NCI-H82 treated with DMSO at 0.1 percent for 48 hours (cell line): ENCODE measurements at regions not wholly inside any gene's neighbourhood (a gene's known extent, or its start where the extent isn't known, plus 50 kb on each side); places are given as distances from the start of the nearest gene placed in this dataset.

ENCODE experiments used
- DNase-seq: peaks from one replicate; lab custom pipeline; 2025; ENCODE audit not compliant: unreplicated experiment; lab: John Stamatoyannopoulos, UW

GRCh38 chr18:71919211-71919610 is 624.9 kb downstream of the CBLN2 start:
- no peak for DNase-seq

DNA sequence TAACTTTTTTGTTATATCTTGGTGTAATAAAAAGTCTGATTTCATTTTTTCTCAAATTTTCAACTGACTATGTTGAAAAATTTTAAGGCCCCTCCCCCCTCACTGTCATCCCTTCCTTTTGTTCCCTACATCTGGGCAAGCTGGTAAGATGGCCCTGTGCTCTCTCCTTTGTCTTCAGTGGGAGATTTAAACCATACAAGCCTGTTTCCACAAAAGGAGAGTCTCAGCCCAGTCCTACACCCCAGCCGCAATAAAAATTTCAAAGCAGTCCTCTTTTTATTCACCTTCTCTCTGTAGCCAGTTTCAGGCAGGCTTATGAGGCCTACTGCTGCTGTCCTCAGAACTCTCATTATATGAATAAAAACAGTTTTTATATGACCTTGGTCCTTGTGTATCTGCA is 630.5 kb downstream of the CBLN2 start:
- no peak for DNase-seq

GRCh38 chr18:71902482-71902881 is 641.7 kb downstream of the CBLN2 start:
- DNase-seq: no peak

DNA sequence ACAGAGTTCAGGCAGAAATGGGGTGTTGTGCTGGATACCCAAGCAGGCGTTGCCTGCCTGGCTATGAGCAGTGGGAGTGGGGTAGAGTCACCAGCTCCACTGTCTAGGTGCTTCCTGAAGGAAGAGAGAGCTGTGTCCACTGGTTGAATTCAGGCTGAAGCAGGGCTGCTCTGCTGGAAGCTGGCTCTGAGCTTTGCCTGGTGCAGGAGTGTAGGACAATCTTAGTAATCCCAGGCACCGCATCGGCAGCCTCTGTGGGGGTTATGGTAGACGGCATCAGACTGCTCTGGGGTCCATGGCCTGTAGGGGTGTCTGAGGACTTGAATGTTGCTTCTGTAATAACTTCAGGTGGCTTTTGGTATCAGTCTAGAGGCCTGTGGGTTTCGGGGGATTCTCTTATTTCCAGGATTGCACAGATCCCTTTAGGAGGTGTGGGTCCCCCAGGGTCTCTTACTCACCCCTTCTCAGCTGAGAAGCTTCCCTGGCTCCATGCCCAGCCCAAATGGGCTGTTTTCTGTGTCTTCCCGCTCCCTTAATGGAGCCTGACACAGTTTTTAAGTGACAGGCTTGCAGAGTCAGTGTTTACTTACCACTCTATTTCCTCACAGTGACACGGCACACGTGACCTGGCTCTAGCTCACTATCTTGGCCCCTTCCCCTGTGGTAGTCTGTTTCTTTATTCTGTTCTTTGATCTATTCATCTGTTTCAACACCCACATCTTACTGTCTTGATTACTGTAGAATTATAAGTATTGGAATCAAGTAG is 644.3 kb downstream of the CBLN2 start:
- DNase-seq: no peak

DNA sequence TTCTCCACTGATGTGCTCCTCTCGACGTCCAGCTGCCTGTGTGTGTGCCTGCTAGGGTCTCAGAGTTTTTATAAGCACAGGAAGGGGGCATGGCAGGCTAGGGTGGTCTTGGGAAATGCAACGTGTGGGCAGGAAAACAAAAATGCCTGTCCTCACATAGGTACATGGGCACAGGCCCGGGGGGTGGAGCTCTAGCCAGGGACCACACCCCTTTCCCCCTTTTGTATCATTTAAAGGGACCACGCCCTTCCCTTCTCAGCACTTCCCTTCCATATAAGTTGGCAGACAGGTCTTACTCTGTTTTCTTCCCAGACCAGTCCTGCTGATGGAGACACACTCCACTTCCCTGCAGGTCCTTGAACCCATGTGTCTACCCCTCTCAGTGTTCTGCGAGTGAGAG is 645.0 kb downstream of the CBLN2 start:
- no peak for DNase-seq

- DNase-seq: no peak
Measured at GRCh38 chr18:71887509-71887908, 656.6 kb downstream of the CBLN2 start.

DNA sequence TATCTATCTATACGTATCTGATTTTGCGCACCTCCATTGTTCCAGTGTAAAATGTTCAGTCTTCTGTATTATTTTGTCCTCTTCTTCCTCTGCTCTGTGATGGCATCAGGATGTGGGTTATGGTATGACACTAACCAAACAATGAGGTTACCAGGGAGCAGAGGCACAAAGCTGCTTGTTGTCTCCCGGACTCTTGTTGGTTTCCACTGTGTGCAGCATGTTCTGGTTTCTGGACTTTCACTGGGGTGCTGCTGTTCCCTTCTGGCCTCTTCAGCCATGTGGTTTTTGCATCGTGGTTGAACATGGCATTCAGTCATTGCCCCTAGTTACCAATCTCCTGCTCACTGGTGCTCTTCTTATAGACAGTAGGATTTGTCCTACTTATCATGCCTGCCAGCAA is 665.9 kb downstream of the CBLN2 start:
- DNase-seq: no peak

GRCh38 chr18:71873695-71874094 is 670.4 kb downstream of the CBLN2 start:
- no peak for DNase-seq

GRCh38 chr18:71865888-71866287 is 678.3 kb downstream of the CBLN2 start:
- no peak for DNase-seq

DNA sequence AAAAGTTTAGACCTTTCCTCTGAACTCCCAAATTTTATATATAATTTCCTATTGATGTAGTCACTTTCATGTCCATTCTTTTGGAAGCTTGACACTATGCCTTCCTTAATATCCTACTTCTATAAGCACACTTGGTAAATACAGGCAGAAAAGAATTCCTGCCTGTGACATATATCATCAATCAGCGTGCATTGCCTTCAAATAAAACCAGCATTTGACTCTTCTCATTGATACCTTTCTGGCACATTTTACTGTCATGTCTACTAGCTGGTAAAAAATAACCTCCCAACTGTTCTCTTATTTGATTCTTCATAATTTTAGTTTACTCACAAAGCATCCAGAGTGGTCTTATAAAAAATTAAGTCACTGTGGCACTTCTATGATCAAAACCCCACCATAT is 693.5 kb downstream of the CBLN2 start:
- no peak for DNase-seq

- DNase-seq: no peak
Measured at GRCh38 chr18:71849407-71849806, 694.7 kb downstream of the CBLN2 start.

GRCh38 chr18:71846716-71847115 is 697.4 kb downstream of the CBLN2 start:
- no peak for DNase-seq

DNA sequence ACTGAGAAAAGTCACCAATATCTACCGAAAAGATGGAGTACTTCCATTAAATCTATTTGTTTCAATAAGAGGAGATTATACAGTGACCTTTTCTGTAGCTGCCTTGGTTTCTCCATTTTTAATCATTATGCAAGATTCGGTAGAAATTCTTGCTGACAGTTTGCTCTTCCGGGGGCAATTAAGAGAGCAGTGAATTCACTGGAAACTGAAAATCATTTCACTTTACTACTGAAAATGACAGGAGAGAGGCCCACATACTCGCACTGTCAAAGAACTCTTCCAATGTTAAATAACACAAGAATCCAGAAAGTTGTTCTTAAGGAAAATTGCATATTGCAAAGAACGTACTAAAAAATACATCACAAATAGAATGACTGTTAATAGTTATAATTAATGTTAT is 699.3 kb downstream of the CBLN2 start:
- no peak for DNase-seq

DNA sequence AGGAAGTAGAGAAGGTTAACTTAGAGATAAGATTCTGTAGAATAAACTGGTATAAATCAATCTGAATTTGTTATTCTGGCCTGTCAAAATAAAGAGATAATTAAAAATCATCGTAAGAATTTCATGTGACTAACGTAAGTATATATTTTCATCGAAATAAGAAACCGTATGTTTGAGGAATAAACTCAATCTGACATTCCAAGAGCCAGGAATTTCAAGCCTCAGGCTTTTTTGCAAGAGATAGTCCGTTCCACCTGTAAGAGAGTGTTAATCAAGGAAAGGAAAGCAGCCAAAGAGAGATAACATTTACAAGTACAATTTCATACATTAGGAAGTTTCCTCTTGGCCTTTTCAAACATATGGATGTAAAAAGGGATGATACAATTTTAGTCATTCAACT is 701.5 kb downstream of the CBLN2 start:
- no peak for DNase-seq

GRCh38 chr18:71837547-71837946 is 706.6 kb downstream of the CBLN2 start:
- DNase-seq: no peak

GRCh38 chr18:71832946-71833617 is 711.1 kb downstream of the CBLN2 start:
- no peak for DNase-seq

- no peak for DNase-seq
Measured at GRCh38 chr18:71831039-71831438, 713.1 kb downstream of the CBLN2 start.

GRCh38 chr18:71827301-71827700 is 716.8 kb downstream of the CBLN2 start:
- DNase-seq: no peak

DNA sequence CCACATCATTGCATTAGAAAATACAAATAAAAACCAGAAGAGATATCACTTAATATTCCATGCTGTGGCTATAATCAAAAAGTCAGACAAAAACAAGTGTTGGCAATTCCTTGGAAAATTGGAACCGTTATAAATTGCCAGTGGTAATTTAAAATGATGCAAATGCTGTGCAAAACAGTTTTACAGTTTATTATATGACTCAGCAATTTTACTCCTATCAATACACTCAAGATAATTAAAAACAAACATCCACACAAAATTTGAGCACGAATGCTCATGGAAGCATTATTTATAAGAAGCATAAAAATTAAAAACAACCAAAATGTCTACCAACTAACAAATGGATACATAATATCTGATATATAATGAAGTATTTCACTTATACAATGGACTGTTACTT is 728.8 kb downstream of the CBLN2 start:
- no peak for DNase-seq

DNA sequence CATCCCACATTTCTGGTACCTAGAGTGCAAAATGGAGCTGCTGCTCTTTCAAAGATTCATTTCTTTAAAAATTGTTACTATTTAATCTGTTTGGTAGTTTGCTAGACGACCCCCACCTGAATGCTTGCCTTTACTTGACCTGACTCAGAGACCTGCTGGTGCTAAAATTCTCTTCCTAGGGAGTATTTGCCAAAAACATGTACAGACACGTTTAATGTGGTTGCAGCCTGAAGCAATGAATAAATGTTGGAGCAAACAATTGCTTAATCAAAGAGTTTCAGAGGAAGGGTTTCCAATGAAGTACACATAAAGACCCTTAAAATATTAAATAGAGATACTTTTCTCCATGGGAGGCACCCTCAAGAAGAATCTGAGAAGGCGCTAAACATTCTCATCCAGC is 734.4 kb downstream of the CBLN2 start:
- DNase-seq: no peak

DNA sequence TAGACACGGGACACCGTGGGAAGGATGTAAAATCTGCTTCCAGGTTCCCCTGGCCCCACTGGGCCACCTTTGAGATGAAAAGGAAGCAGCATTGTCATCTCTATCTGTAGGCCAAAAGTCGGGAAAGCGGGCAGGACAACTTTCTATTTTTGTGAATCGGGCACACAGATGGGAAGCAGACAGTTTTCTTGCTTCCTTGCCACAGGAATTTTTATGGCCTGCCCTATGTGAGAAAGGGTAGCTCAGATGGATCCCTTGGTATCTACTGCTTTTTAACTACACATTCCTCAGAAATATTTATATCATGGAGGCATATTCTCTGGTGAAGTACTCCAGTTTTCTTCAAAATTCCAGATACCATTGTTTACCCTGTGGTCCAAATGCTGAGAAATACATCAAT is 735.5 kb downstream of the CBLN2 start:
- DNase-seq: no peak

DNA sequence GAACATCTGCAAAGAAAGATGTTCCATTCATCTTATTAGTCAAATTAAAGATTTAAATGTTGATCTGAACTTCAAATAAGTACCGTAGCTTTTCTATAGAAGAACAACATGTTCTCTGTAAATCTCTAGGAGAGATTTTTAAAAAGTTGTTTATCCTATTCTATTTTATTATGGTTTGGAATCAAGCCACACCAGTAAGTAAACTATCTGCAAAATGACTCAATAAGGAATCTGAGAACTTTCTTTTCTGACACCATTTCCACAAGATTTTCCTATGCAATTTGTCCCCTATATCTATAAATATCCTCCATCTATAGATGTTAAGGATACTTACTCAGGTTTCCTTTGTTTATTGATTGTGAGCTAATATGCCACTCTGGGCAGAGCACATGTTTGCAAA is 736.6 kb downstream of the CBLN2 start:
- DNase-seq: no peak
